Muscle layer of duodenum (tissue), 2 donors: ENCODE measurements at regions not wholly inside any gene's neighbourhood (a gene's known extent, or its start where the extent isn't known, plus 50 kb on each side); places are given as distances from the start of the nearest gene placed in this dataset.

Experiments
- H3K27ac ChIP-seq: one replicate; pipeline ENCODE4 v1.7.0; 2013; ENCODE audit warnings: mild to moderate bottlenecking, low read length
- H3K27me3 ChIP-seq: one replicate; pipeline ENCODE4 v1.7.0; 2013; ENCODE audit warnings: low read depth, mild to moderate bottlenecking, control low read depth, low read length
- H3K36me3 ChIP-seq, 2 donors: one replicate each; pipeline ENCODE4 v1.7.0; 2013; ENCODE audit warnings: low read length in 2 of 2, control low read depth in 1 of 2, mild to moderate bottlenecking in 1 of 2; ENCODE audit not compliant: insufficient read depth in 2 of 2, control insufficient read depth in 1 of 2
- H3K4me1 ChIP-seq, 2 donors: one replicate each; pipeline ENCODE4 v1.7.0; 2013; ENCODE audit warnings: low read length in 2 of 2, mild to moderate bottlenecking in 2 of 2, control low read depth in 1 of 2, moderate library complexity in 1 of 2; ENCODE audit not compliant: insufficient read depth in 2 of 2, control insufficient read depth in 1 of 2
- H3K4me3 ChIP-seq, 2 donors: one replicate each; pipeline ENCODE4 v1.7.0; 2013; ENCODE audit warnings: low read length in 2 of 2, low read depth in 1 of 2, mild to moderate bottlenecking in 1 of 2
- H3K9me3 ChIP-seq, 2 donors: one replicate each; pipeline ENCODE4 v1.7.0; 2013; ENCODE audit warnings: low read length in 2 of 2, control low read depth in 1 of 2, mild to moderate bottlenecking in 1 of 2; ENCODE audit not compliant: control insufficient read depth in 1 of 2
- donor health status: healthy.

DNA sequence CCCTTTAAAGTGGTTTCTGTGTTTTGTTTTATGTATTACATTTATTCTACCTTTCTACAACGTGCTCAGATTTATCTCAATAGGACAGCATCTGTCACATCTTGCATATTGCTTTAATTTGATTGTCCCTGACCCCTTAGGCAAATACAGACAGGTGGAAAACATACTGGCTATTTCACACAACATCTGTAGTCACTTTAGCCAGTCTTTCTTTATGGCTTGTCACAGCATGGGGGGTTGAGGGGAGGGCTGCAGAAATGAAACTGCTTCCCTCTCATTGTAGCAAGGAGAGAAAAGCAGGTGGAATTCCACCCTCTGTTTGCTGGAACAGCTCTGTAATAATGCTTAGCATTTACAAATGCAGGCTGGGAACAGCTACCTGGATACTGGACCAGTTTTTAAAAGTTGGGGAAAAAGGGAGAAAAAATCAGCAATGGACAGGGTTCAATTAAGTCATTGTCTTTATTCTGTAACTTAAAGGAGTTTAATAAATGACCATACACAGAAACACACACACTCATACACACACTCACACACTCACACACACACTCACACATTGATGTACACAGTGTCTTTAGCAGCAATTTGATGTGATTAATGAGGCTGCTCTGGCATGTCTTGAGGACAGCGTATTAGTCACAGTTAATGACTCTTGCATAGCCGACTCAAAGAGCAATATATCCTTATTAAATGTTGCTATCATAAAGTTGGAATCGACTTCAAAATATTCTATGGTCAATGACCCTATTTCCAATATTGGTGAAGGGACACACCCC, 283.7 kb upstream of the GBE1 start:
- Histone ChIP-seq H3K9me3 (no peaks in the 10 kb centered on the region), H3K27me3 (no peaks in the 10 kb centered on the region), H3K27ac (no peak overlapping the region), H3K4me1 (no peaks in the 10 kb centered on the region), H3K36me3 (no peaks in the 10 kb centered on the region), H3K4me3 (no peak overlapping the region)

DNA sequence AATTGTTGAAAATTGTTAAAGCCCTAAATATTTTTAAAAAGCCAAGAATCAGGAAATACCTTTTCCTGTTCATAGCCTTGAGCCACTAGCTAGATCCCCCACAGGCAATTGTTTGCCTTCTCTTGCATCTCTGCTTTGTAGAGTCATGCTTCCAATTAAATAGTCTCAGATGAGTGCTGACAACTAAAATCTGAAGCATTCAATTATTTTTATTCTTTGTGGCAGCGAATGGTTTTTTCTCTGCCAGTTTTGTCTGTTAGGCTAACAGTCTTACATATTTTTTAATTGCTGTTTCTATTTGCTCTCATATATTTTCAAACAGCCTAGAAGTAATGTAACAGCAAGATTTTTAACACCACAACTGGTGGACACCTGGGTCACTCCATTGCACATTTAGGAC, 277.1 kb upstream of the GBE1 start:
- H3K4me1 ChIP-seq: no peaks in the 10 kb centered on the region
- H3K27me3 ChIP-seq: no peaks in the 10 kb centered on the region
- H3K27ac ChIP-seq: no peak overlapping the region
- peaks cover 0 to 4% of the 10 kb centered on the region in 2 donors for H3K9me3 ChIP-seq
- no peaks in the 10 kb centered on the region for H3K36me3 ChIP-seq
- no peak overlapping the region for H3K4me3 ChIP-seq

DNA sequence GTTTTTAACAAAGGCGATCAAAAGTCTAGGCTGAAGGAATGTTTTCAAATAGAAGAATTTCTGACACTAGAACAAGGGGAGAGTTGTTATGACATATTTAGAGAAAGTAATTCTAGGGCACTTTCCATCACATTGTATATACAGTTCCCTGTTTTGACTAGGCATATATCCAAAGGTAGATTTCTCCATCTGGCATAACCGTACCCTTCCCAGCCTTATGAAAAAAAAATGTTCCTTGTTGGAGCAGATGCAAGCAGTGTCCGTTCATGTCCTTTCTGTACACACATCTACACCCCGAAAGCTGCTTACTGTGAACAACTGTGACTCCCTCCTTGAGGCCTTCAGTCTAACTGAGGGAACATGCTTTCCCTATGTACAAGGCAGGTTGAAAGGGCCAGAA, 271.7 kb upstream of the GBE1 start:
- H3K4me1 ChIP-seq: no peaks in the 10 kb centered on the region
- peaks cover 0 to 4% of the 10 kb centered on the region in 2 donors for H3K9me3 ChIP-seq

DNA sequence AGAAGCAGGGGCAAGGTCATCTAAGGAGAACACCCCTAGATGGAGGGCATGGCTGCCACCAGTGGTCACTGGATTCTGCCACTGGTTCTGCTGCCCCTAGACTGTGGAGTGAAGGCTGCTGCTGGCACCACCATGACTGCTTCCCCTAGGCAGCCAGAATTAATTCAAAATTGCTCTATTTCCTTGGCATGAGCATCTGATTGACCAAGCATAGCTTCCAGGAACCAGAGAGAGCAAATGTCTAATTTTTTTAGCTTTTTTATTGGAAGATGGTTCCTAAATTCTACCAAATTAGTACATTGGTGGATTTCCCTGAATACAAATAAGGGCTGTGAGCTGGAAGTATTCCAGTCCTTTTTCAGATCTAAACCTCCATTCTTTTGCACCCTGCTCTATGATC, 270.2 kb upstream of the GBE1 start:
- Histone ChIP-seq H3K9me3 (no peaks in the 10 kb centered on the region), H3K4me3 (no peak overlapping the region), H3K27me3 (no peaks in the 10 kb centered on the region), H3K36me3 (no peaks in the 10 kb centered on the region), H3K4me1 (no peaks in the 10 kb centered on the region), H3K27ac (no peak overlapping the region)

More for the DNA sequence above, 271.7 kb upstream of the GBE1 start:
- Histone ChIP-seq H3K27ac (no peak overlapping the region), H3K4me3 (no peak overlapping the region), H3K27me3 (no peaks in the 10 kb centered on the region), H3K36me3 (no peaks in the 10 kb centered on the region)

DNA sequence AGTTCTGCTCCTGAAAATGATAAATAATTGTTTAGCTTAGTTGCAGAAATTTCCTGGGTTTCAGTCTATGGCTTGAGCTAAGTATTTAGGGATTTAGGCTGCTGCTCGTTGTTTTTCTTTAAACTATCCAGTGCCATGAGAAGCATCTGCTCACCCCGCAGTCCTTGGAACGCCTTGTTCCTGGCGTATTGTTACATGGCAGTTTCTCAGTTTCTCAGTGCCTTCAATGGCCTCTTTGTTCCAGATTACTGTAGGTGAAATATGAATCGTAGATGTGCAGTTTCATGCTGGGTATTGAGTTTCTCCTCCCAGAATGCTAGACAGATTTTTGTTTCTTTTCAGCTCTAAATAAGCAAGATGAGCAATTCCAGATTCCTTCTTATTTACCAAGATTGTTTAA, 269.5 kb upstream of the GBE1 start:
- H3K4me1 ChIP-seq: no peaks in the 10 kb centered on the region
- no peak overlapping the region for H3K4me3 ChIP-seq
- no peak overlapping the region for H3K27ac ChIP-seq
- H3K9me3 ChIP-seq: no peaks in the 10 kb centered on the region
- no peaks in the 10 kb centered on the region for H3K36me3 ChIP-seq
- H3K27me3 ChIP-seq: no peaks in the 10 kb centered on the region

DNA sequence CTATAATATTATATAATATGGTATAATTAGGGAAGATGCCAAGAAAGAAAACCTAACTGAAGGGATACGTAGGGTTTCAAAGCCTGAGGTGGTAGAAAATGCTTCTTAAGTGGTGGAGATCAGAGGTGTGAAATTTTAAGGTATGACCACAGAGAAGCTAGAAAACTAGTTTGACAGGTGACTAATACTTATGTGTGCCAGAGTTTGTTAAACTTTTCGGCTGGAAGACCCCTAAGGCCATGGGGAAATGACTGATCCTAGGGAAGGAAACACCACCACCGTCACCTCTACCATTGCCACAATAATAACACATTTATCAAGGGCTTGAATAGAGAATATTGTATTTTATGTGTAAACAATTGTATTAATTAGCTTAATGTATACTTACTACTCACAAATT, 261.4 kb upstream of the GBE1 start:
- Histone ChIP-seq H3K4me1 (no peaks in the 10 kb centered on the region), H3K27ac (no peak overlapping the region), H3K36me3 (no peaks in the 10 kb centered on the region), H3K9me3 (no peaks in the 10 kb centered on the region), H3K27me3 (no peaks in the 10 kb centered on the region), H3K4me3 (no peak overlapping the region)

DNA sequence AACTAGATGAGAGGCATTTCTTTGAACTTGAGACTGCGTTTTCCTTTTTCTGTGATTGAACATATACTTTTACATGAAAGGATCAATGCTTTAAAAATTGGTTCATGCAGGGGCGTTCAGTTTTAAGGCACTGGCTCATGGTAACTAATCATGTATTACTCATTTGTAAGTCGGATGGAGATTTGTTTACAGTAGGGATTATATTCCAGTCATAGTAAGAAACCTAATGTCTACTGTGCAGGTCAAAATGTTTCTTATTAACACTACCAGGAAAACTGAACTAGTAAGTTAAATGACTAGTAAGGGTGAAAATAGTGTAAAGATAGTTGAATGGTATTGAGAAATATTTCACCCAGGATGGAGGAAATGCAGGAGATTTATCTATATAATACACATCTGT, 258.8 kb upstream of the GBE1 start:
- Histone ChIP-seq H3K4me1 (no peaks in the 10 kb centered on the region), H3K9me3 (no peaks in the 10 kb centered on the region), H3K27ac (no peak overlapping the region), H3K4me3 (no peak overlapping the region), H3K36me3 (no peaks in the 10 kb centered on the region), H3K27me3 (no peaks in the 10 kb centered on the region)

DNA sequence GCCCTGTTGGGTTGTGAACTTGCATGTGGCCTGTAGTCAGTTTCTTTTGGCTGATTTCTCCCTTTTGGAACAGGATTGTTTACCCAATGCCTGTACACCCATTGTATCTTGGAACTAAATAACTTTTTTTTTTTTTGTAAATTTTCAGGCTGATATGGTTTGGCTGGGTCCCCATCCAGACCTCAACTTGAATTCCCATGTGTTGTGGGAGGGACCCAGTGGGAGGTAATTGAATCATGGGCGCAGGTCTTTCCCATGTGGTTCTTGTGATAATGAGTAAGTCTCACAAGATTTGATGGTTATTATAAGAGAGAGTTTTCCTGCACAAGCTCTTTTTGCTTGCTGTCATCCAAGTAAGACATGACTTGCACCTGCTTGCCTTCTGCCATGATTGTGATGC, 253.8 kb upstream of the GBE1 start:
- H3K4me1 ChIP-seq: no peaks in the 10 kb centered on the region
- H3K27ac ChIP-seq: no peak overlapping the region
- H3K36me3 ChIP-seq: no peaks in the 10 kb centered on the region
- no peaks in the 10 kb centered on the region for H3K27me3 ChIP-seq
- peaks cover 0 to 8% of the 10 kb centered on the region in 2 donors for H3K9me3 ChIP-seq
- no peak overlapping the region for H3K4me3 ChIP-seq

DNA sequence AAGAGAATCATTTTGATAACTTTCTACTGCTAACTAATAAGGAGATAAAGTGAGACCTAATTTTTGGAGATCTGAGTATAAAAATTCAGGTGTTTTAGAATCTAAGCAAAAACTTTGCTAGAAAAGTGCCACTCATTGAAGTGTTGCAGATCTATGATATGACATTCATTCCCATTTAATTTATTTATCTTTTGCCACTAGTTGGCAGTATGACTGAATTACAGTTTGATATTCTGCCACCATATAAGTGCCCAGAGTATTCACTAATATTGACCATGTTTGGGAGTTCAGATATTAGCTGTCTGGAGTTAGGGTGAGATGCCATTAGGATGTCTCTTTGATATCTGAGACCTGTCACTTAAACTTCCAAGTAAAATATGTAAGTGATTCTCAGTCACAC, 251.3 kb upstream of the GBE1 start:
- H3K9me3 ChIP-seq: peaks cover 0 to 8% of the 10 kb centered on the region in 2 donors
- no peak overlapping the region for H3K4me3 ChIP-seq
- H3K27me3 ChIP-seq: no peaks in the 10 kb centered on the region
- no peaks in the 10 kb centered on the region for H3K4me1 ChIP-seq
- H3K27ac ChIP-seq: no peak overlapping the region
- H3K36me3 ChIP-seq: no peaks in the 10 kb centered on the region

DNA sequence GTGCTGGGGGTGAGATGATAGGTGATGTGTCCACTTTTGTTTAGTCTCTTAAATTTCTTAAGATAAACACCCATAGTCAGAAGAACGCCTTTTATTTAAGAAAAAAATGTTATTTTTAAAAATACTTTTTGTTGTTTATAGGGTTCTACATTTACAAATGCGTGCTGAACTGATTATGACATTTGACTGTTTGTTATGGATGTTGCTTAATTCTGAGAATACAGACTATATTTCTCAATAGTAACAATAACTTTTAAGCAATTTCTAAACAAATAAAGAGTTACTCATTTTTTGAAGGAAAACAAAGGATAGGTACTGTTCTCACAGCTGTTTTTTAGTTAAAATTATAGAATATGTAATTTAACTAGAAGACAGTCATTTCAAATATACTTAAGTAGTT, 249.9 kb upstream of the GBE1 start:
- Histone ChIP-seq H3K36me3 (no peaks in the 10 kb centered on the region), H3K4me1 (no peaks in the 10 kb centered on the region), H3K27ac (no peak overlapping the region), H3K27me3 (no peaks in the 10 kb centered on the region), H3K4me3 (no peak overlapping the region), H3K9me3 (peaks cover 0 to 12% of the 10 kb centered on the region in 2 donors)

DNA sequence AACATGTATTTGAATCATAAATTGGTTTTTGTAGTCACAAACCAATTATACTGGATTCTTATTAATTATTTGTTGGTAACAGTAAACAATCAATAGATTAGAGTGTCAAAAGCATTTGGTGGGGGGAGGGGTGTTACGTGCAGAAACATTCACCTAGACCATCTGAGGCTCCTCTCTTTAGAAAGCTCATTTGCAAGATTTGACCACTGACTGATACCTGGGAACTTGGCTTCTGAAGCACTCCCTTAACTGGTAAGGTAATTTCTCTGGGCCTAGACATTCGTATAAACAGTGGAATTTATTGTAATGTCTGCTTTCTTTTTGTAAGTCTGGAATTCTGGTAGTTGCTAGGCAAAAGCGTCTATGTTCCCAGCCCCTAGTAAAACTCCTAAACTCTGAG, 243.8 kb upstream of the GBE1 start:
- H3K4me1 ChIP-seq: no peaks in the 10 kb centered on the region
- H3K27ac ChIP-seq: no peak overlapping the region
- H3K27me3 ChIP-seq: no peaks in the 10 kb centered on the region
- no peak overlapping the region for H3K4me3 ChIP-seq
- peaks cover 0 to 4% of the 10 kb centered on the region in 2 donors for H3K9me3 ChIP-seq
- no peaks in the 10 kb centered on the region for H3K36me3 ChIP-seq

DNA sequence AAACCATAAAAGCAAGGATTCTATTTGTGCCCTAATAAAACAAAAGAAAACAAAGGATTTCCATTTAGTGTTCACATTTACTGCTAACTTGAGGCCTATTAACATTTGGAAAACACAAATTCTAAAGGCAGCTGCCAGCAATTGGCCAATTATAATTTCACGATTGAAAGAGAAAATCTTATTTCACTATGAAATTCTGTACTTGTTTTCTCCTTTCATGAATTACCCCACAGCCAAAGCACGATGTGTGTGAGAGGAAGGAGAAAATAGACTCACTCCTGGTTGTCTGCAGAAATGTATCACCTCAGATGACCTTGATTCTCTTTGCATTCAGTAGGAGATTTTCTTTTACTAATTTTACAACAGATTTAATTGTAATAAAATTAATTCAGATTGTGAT, 242.8 kb upstream of the GBE1 start:
- Histone ChIP-seq H3K9me3 (peaks cover 0 to 4% of the 10 kb centered on the region in 2 donors), H3K4me1 (no peaks in the 10 kb centered on the region), H3K4me3 (no peak overlapping the region), H3K36me3 (no peaks in the 10 kb centered on the region), H3K27me3 (no peaks in the 10 kb centered on the region), H3K27ac (no peak overlapping the region)
